HG02798 (cell line): ENCODE measurements at regions not wholly inside any gene's neighbourhood (a gene's known extent, or its start where the extent isn't known, plus 50 kb on each side); places are given as distances from the start of the nearest gene placed in this dataset.

Experiments used
- ATAC-seq: cut with Tn5 transposase; IDR thresholded peaks from one replicate; pipeline ENCODE4 v1.9.1; 2021; ENCODE audit warnings: mild to moderate bottlenecking; ENCODE audit not compliant: unreplicated experiment, poor library complexity

GRCh38 chrX:20530406-20530921 lies 263.8 kb upstream of the RPS6KA3 start:
- ATAC-seq: no peak

- no peak for ATAC-seq
Measured at GRCh38 chrX:20529711-20530110, 263.0 kb upstream of the RPS6KA3 start.

- no peak for ATAC-seq
Measured at GRCh38 chrX:20529301-20529700, 262.6 kb upstream of the RPS6KA3 start.

DNA sequence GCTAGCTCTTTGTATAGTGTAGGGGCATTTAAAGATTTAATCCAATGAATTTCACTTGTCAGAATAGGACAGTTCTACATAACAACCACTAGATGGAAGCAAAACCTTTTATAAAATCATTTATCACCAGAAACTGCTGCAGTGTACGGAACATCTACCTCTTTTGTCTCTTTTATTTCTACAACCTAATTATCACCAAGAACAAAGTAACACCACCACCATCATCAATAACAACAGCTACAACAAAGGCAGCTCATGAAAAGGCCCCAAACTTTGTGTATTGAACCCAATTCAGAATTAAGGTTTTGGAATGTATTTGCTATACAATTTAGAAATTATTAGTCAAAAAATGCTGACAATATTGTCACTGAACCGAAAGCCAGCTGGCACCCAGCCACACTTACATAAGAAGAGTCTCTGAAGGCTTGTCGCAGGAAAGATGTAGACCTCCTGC lies 260.9 kb upstream of the RPS6KA3 start:
- ATAC-seq: peak; percentile 59

- ATAC-seq: no peak
Measured at GRCh38 chrX:20527041-20527440, 260.3 kb upstream of the RPS6KA3 start.

GRCh38 chrX:20523626-20524312 lies 257.1 kb upstream of the RPS6KA3 start:
- ATAC-seq: no peak

GRCh38 chrX:20522420-20522819 lies 255.7 kb upstream of the RPS6KA3 start:
- no peak for ATAC-seq

GRCh38 chrX:20521222-20521621 lies 254.5 kb upstream of the RPS6KA3 start:
- no peak for ATAC-seq

- ATAC-seq: no peak
Measured at GRCh38 chrX:20519826-20520225, 253.1 kb upstream of the RPS6KA3 start.

DNA sequence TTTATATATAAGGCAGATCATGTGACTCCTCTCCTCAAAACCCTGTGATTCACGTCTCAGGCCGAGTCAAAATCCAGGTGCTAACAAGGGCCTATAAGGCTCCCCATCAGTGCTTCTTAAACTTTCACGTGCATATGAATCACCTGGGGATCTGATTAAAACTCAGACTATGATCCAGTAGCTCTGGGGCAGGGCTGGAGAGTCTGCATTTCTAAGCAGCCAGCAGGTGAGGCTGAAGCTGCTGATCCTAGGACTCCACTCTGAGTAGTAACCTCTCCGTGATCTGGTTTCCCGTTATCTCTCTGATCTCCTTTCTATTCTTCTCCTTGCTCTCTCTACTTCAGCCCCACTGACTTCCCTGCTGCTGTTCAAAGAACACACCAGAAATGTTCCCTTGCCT lies 252.4 kb upstream of the RPS6KA3 start:
- ATAC-seq: no peak

DNA sequence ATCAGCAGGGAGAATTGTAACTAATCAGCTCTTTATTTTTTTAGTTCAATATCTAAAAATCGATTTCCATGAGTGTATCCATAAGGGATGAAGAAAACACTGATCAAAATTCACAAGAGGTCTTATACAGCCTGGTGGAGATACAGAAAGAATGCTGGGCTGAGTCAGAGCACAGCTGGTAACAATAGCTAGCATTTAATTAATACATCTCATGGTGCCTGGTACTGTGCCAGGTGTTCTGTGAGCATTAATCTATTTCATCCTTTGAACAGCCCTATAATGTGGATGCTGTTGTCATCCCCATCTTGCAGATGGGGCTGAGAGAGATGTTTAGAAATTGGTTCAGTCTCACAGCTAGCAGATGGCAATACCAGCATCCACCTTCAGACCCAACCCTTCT lies 250.9 kb upstream of the RPS6KA3 start:
- no peak for ATAC-seq

GRCh38 chrX:20515841-20516461 lies 249.2 kb upstream of the RPS6KA3 start:
- peak; percentile 97 for ATAC-seq

GRCh38 chrX:20514358-20514757 lies 247.6 kb upstream of the RPS6KA3 start:
- no peak for ATAC-seq

GRCh38 chrX:20513185-20513584 lies 246.5 kb upstream of the RPS6KA3 start:
- ATAC-seq: no peak

- no peak for ATAC-seq
Measured at GRCh38 chrX:20511792-20512191, 245.1 kb upstream of the RPS6KA3 start.

DNA sequence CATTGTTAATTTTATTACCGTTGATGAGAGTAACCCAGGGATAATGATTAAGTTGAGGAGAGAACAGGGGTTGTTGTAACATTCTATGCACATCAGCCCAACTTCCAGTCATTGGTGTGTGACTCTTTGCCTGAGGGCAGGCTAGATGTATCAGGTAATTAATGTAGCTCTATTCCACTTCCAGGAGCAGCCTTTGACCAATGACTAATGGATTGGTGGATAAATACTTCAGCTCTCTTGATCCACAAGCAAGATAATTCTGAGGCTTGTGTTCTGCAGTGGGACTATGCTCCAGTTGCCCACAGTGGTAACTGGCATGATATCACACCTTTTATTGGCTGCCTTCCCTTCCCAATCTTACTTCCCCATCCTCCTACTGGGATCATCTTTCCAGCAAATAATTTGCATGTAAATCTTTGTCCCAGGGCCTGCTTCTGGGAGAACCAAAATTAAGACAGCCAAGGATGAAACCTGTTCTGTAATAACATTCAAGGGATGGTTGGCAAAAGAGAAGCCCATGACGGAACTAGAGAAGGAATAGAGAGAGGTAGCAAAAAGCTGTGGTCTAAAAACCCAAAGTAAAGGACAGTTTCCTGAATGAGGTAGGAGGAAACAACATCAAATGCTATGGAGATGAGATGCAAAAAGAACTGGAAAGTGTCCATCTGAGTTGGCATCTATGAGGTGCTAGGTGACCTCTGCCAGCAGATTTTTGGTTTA lies 241.4 kb upstream of the RPS6KA3 start:
- no peak for ATAC-seq

GRCh38 chrX:20506739-20507138 lies 240.0 kb upstream of the RPS6KA3 start:
- no peak for ATAC-seq

DNA sequence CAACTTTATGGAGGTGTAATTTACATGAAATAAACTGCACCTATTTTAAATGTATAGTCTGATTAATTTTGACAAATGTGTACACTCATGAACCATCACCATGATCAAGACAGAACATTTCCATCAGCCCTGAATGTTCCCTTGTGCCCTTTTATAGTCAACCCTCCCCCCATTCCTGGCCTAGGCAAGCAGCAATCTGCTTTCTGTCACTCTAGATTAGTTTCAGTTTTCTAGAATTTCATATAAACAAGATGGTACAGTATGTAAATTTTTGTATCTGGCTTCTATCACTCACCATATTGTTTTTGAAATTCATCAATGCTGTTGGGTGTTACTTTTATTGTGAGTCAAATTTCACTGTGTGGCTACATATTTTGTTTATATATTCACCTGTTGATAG lies 234.2 kb upstream of the RPS6KA3 start:
- ATAC-seq: no peak

DNA sequence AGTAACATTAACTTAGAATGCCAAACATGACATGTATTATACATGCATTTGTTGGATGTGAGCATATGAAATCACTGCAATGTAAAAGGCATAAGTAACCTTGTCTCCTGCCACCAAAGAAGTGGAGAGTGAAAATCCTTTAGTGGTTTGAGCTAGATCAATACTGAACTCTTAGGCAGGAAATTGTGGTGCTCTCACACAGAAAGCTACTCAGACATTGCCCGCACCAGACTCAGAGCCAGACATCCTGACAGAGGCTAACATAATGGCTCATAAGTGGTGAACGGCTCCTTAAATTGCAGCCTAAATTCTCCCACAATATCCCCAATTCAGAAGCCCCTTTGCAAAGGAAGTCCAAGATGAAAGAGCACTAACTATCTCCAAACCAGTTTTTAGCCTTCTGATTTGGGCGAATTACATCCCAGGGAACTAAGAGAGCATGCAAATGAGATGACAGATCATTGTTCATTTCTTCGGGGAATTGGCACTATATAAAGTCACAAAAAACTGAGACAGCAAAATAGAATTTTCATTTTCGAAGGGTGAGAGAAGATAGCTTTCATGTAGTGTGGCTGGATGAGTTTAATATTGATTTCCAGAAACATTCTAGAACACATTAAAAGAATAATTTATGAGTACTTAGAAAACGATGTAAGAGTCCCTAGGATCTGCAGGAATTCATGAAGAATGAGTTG lies 233.6 kb upstream of the RPS6KA3 start:
- no peak for ATAC-seq

DNA sequence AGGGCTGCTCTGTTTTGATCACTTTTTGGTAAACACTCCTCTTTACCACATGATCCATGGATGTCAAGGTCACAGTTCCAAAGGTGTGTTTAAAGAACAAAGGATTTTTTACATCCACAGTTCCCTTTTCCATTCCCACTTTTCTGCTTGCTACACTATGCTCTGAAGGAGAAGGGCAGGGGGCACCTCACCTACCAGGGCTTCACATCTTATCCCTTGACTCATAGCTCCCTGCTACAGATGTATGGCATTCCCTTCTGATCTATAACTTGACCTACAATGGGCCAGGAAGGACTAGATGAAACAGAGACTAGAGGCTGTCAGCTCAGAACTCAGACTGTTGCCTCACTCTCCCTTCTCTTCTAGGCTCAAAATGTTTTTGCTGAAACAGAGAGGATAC lies 233.1 kb upstream of the RPS6KA3 start:
- no peak for ATAC-seq
